ENCODE measurements at regions not wholly inside any gene's neighbourhood (a gene's known extent, or its start where the extent isn't known, plus 50 kb on each side); places are given as distances from the start of the nearest gene placed in this dataset.

GRCh38 chr6:6844530-6844929, 256.0 kb downstream of the LY86 start:
- Histone ChIP-seq H3K27ac (replicated peaks) (no peak overlapping the region), H3K4me1 (no peaks in the 10 kb centered on the region), H3K4me3 (no peak overlapping the region), H3K27me3 (ENCODE audit: low read depth) (no peaks in the 10 kb centered on the region), H3K36me3 (no peaks in the 10 kb centered on the region), H3K9me3 (replicated peaks) (peaks cover 11% of the 10 kb centered on the region)
- DNase-seq: no peak
- no peak for TF ChIP-seq CTCF (IDR thresholded peaks at IDR 0.05; ENCODE audit: borderline replicate concordance)
- intact Hi-C loops (cut with micrococcal nuclease): no loop called here

GRCh38 chr6:6845603-6846002, 257.1 kb downstream of the LY86 start:
- Histone ChIP-seq H3K27me3 (ENCODE audit: low read depth) (no peaks in the 10 kb centered on the region), H3K4me1 (peaks cover 4% of the 10 kb centered on the region), H3K4me3 (no peak overlapping the region), H3K9me3 (replicated peaks) (peaks cover 11% of the 10 kb centered on the region), H3K27ac (replicated peaks) (no peak overlapping the region), H3K36me3 (no peaks in the 10 kb centered on the region)
- intact Hi-C loops (cut with micrococcal nuclease): no loop called here
- no peak for TF ChIP-seq CTCF (IDR thresholded peaks at IDR 0.05; ENCODE audit: borderline replicate concordance)
- no peak for DNase-seq

DNA sequence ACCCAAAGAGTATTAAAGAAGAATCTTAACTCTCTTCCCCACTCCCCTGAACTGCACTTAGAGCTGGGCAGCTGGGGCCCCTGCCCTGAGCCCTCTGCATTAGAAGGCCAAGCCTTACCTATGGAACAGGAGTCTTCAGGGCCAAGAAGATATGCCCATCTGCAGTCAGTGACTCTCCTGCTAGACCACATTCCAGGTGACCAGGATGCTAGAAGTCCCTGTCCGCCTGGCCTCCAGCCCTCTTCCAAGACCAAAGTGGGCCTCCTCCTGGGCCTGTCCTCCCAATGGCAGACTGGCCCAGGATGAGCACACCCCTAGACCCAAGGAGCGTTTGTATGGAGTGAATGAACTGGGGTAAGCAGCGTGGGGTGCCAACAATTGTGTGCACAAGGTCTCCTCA, 259.1 kb downstream of the LY86 start:
- intact Hi-C loops (cut with micrococcal nuclease): no loop called here
- TF ChIP-seq CTCF (IDR thresholded peaks at IDR 0.05; ENCODE audit: borderline replicate concordance): no peak

DNA sequence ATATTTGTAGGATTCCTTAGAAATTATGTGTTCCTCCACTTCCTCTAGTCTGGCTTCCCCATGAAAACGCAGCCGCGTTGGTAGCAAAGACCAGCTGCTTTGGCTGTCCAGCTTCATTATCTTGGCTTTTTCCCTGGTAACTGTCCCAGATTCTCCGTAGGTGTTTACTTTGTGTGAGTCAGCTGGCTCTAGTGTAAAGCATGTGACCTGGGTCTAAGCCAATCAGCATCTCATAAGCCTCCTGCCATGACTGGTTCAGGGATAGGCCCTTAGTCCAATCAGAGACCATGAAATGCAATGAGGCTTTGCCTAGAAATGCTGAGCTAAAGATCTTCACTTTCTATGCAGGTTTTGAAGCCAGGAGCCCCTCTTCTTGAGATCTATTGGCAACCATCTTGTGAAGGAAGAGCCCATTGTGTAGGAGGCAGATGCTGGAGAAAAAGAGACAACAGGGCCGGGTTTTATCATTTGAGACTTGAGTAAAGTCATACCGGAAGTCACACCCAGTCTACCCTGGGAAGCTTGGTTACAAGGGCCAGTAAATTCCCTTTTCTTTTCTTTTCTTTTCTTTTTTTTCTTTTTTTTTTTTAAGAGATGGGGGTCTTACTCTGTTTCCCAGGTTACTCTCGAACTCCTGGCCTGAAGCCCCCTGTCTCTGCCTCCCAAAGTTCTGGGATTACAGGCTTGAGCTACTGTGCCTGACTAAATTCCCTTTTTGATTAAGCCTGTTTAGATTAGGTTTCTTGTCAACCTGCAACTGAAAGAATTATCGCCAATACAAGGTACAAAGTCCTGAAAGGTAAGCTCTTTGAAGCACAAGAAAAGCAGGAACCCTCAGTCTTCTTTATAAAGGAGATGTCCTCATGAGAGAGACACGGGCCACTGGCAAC, 256.5 kb upstream of the RREB1 start:
- Histone ChIP-seq H3K36me3 (no peaks in the 10 kb centered on the region), H3K4me3 (no peak overlapping the region), H3K27ac (replicated peaks) (peak overlapping the region; percentile 45), H3K4me1 (peaks cover 16% of the 10 kb centered on the region), H3K9me3 (replicated peaks) (no peaks in the 10 kb centered on the region), H3K27me3 (ENCODE audit: low read depth) (no peaks in the 10 kb centered on the region)
- DNase-seq: peak; percentile 27
- intact Hi-C loops (cut with micrococcal nuclease): no loop called here
- no peak for TF ChIP-seq CTCF (IDR thresholded peaks at IDR 0.05; ENCODE audit: borderline replicate concordance)

More for the DNA sequence above, 259.1 kb downstream of the LY86 start:
- H3K4me3 ChIP-seq: no peak overlapping the region
- H3K4me1 ChIP-seq: peaks cover 13% of the 10 kb centered on the region
- no peaks in the 10 kb centered on the region for H3K36me3 ChIP-seq
- no peaks in the 10 kb centered on the region for H3K27me3 ChIP-seq (ENCODE audit: low read depth)
- no peak overlapping the region for H3K27ac ChIP-seq (replicated peaks)
- H3K9me3 ChIP-seq (replicated peaks): peaks cover 11% of the 10 kb centered on the region
- no peak for DNase-seq

DNA sequence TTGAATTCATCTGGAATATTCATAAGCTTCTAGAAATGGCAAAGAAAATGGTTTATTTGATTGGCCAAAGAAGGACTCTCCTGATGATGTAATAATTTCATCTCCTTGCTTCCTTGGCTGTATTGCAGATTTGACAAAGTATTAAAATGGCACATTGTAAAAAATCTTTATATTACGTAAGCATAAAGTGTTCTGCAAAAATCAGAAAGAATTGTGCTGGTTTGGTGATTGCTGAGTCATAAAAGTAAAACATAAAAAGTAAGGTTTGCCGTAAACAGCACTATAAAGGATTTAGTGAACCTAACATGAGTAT, 255.9 kb upstream of the RREB1 start:
- TF ChIP-seq CTCF (IDR thresholded peaks at IDR 0.05; ENCODE audit: borderline replicate concordance): no peak
- Histone ChIP-seq H3K4me1 (peaks cover 22% of the 10 kb centered on the region), H3K9me3 (replicated peaks) (no peaks in the 10 kb centered on the region), H3K36me3 (no peaks in the 10 kb centered on the region), H3K27ac (replicated peaks) (no peak overlapping the region), H3K4me3 (no peak overlapping the region), H3K27me3 (ENCODE audit: low read depth) (no peaks in the 10 kb centered on the region)
- intact Hi-C loops (cut with micrococcal nuclease): no loop called here
- no peak for DNase-seq

Measured in left ventricle myocardium inferior (tissue), 1 donor.